SK-N-MC (cell line): ENCODE measurements at regions not wholly inside any gene's neighbourhood (a gene's known extent, or its start where the extent isn't known, plus 50 kb on each side); places are given as distances from the start of the nearest gene placed in this dataset.

Experiments
- DNase-seq: peaks from one replicate; pipeline ENCODE4 v3.0.0-alpha.2; 2011; ENCODE audit warnings: low read depth, low spot score
- H3K27ac ChIP-seq: fragments of 200-600 bp; sonication (generic); 2 replicates; pipeline ENCODE4 v1.5.1; 2016; ENCODE audit warnings: mixed run types
- H3K36me3 ChIP-seq: fragments of 200-600 bp; sonication (generic); 2 replicates; pipeline ENCODE4 v1.6.1; 2017; ENCODE audit warnings: antibody characterized with exemption, low read length, mixed read lengths; ENCODE audit not compliant: insufficient read depth
- H3K4me3 ChIP-seq: fragments of 200-600 bp; sonication (generic); 2 replicates; pipeline ENCODE4 v1.5.1; 2016
- H3K9ac ChIP-seq: fragments of 200-600 bp; sonication (generic); 2 replicates; pipeline ENCODE4 v1.8.0; 2017; ENCODE audit warnings: mixed run types, mixed read lengths; ENCODE audit not compliant: insufficient read length
- H3K9me3 ChIP-seq: fragments of 200-600 bp; sonication (generic); 2 replicates; pipeline ENCODE4 v1.6.1; 2017; ENCODE audit warnings: low read depth, mild to moderate bottlenecking, antibody characterized with exemption, low read length, moderate library complexity, mixed read lengths
- EZH2 ChIP-seq: fragments of 200-600 bp; sonication (generic); IDR thresholded peaks from one replicate; pipeline ENCODE4 v1.6.1; 2017; ENCODE audit warnings: antibody characterized with exemption
- FOXP2 ChIP-seq: optimal IDR thresholded peaks from 2 replicates; pipeline ENCODE3; 2011; ENCODE audit warnings: mild to moderate bottlenecking, moderate library complexity; ENCODE audit not compliant: insufficient read depth; ENCODE audit errors: extremely low read length, control extremely low read depth
- POLR2AphosphoS5 ChIP-seq: IDR thresholded peaks from 2 replicates; pipeline ENCODE4 v1.6.1; 2012; ENCODE audit warnings: mild to moderate bottlenecking, low read depth, low read length, borderline replicate concordance

DNA sequence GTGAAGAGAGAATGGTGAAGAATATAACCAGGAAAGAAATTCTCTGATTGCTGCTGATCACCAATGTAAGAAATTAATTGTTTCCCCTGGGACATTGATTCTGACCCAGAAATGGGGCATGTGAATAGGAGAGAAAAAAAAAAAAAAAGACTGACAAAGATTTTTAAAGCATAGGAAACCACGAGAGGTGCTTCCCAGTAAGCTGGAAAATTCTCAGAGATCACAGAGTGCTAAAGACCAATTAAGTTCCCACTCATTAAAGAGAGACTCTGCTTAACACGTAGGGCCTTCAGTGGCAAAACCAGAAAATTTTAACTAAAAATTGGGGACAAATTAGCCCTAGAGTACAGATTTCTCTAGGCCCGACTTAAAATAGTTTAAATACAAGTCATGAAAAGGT, 604.4 kb downstream of the ARAP2 start:
- Histone ChIP-seq H3K9me3 (no peaks in the 10 kb centered on the region), H3K27ac (no peak overlapping the region), H3K9ac (no peak overlapping the region), H3K36me3 (no peaks in the 10 kb centered on the region), H3K4me3 (no peak overlapping the region)
- TF ChIP-seq POLR2AphosphoS5 (no peak), EZH2 (no peak), FOXP2 (no peak)
- DNase-seq: no peak

DNA sequence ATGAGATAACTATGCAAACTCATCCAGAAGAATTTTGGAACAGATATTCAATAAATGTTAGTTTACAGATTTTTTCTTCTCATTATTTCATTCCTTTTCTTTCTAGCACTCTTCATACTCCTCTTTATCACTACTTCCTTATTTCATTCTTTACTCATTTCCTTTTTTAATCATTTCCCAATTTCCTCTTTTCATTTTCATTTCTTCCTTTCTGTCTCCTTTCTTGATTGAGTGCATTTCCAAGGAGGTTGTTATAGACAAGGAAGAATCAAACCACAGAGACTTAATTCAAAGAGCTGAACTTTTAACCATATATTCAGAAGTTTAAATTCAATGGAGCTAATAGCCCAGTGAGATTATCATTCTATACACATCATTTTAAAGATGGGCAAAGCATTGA, 600.7 kb downstream of the ARAP2 start:
- Histone ChIP-seq H3K9ac (no peak overlapping the region), H3K36me3 (no peaks in the 10 kb centered on the region), H3K9me3 (no peaks in the 10 kb centered on the region), H3K4me3 (no peak overlapping the region), H3K27ac (no peak overlapping the region)
- no peak for DNase-seq
- TF ChIP-seq FOXP2 (no peak), POLR2AphosphoS5 (no peak), EZH2 (no peak)

DNA sequence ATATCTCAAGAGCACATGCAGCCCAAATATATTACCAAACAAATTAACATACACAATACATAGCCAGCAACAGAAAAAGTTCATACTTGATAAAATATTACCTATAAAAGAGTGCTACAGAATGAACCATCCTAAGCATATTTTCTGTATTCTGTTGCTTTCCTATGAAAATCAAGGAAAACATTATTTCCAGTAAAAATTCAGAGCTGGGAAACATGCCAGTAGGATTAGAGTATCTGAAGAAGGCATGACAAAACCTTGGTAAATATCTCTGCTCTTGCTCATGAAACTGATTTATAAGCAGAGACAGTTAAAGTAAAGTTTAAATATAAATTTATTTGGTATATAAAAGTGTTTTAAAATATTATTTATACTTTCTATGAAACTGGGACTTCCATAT, 599.7 kb downstream of the ARAP2 start:
- Histone ChIP-seq H3K9ac (no peak overlapping the region), H3K4me3 (no peak overlapping the region), H3K9me3 (no peaks in the 10 kb centered on the region), H3K27ac (no peak overlapping the region), H3K36me3 (no peaks in the 10 kb centered on the region)
- TF ChIP-seq POLR2AphosphoS5 (no peak), EZH2 (no peak), FOXP2 (no peak)
- no peak for DNase-seq

DNA sequence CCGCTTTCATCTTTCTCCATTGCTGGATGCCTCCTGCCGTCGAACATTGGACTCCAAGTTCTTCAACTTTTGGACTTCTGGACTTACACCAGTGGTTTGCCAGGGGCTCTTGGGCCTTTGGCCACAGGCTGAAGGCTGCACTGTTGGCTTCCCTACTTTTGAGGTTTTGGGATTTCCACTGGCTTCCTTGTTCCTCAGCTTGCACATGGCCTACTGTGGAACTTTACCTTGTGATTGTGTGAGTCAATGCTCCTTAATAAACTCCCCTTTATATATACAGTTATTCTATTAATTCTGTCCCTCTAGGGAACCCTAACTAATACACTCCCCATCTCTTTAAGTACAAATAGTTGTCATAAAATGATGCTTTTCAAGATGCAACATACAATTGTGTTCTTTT, 595.3 kb downstream of the ARAP2 start:
- Histone ChIP-seq H3K4me3 (no peak overlapping the region), H3K9ac (no peak overlapping the region), H3K27ac (no peak overlapping the region), H3K36me3 (no peaks in the 10 kb centered on the region), H3K9me3 (no peaks in the 10 kb centered on the region)
- TF ChIP-seq FOXP2 (no peak), EZH2 (no peak), POLR2AphosphoS5 (no peak)
- no peak for DNase-seq

DNA sequence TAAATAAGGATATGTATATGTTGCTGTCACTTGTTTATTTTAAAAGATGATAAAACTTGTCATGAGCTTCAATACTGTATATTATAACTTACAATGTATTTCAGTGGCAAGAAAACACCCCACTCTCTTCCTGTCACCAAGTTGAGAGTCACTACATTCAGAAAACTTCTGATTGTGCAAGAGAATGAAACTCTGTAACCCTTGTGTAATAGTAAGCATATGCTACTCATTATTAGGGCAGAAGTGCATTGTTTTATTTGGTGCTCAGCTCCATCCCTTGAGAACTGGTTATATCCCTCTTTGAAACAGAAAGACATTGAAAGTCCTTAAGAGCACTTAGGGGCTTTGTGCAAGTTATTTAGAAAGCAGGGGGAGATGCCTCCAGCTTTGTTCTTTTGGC, 594.5 kb downstream of the ARAP2 start:
- no peak overlapping the region for H3K27ac ChIP-seq
- no peaks in the 10 kb centered on the region for H3K36me3 ChIP-seq
- H3K4me3 ChIP-seq: no peak overlapping the region
- no peak overlapping the region for H3K9ac ChIP-seq
- DNase-seq: no peak
- H3K9me3 ChIP-seq: no peaks in the 10 kb centered on the region
- TF ChIP-seq FOXP2 (no peak), EZH2 (no peak), POLR2AphosphoS5 (no peak)

DNA sequence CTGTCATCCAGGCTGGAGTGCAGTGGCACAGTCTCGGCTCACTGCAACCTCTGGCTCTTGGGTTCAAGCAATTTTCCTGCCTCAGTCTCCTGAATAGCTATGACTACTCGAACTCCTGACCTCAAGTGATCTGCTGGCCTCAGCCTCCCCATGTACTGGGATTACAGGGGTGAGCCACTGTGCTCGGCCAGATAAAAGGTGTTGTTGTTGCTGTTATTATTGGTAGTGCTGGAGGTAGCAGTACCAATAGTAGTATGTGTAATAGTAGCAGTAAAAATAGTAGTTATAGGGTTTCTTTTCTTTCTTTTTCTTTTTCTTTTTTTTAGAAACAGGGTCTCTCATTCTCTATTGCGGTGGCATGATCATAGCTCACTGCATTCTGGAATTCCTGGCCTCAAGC, 592.1 kb downstream of the ARAP2 start:
- Histone ChIP-seq H3K4me3 (no peak overlapping the region), H3K36me3 (no peaks in the 10 kb centered on the region), H3K9me3 (no peaks in the 10 kb centered on the region), H3K27ac (no peak overlapping the region), H3K9ac (no peak overlapping the region)
- TF ChIP-seq EZH2 (no peak), FOXP2 (no peak), POLR2AphosphoS5 (no peak)
- no peak for DNase-seq

DNA sequence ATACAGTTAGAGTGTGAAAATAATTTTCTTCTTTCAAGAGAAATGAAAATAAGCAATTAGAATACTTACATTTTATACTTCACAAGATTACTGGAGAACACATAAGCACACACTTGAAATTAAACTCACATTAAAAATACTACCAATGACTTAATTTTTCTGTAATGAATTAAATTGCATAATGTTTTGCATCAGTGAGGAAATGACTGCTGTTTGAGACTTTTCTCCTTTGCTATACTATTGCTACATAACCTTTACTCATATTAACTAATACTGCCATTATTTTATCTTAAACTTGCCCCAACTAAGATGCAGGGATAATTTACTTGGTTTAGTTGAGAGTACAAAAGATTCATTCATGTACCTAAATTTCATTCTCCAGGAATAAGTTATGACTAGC, 590.9 kb downstream of the ARAP2 start:
- no peak for DNase-seq
- Histone ChIP-seq H3K4me3 (no peak overlapping the region), H3K9ac (no peak overlapping the region), H3K36me3 (no peaks in the 10 kb centered on the region), H3K9me3 (no peaks in the 10 kb centered on the region), H3K27ac (no peak overlapping the region)
- TF ChIP-seq FOXP2: no peak
- no peak for TF ChIP-seq EZH2
- no peak for TF ChIP-seq POLR2AphosphoS5

DNA sequence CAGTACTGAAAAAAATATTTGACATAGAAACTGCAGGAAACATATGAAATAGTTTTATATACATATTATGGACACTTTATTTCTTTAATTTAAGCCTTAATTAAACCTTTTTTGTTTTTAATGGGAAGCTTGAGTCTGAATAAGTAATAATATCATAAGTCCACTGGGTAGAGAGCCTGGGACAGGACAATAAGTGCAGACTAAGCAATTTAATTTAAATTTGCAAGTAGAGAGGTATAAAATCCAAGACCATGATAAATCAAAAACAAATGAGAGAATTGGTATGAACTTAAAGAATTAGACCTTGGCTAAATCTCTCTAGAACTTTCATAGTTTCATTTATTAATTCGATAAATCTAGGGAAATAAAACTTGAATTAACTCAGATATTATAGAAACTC, 571.2 kb downstream of the ARAP2 start:
- TF ChIP-seq POLR2AphosphoS5 (no peak), FOXP2 (no peak), EZH2 (no peak)
- Histone ChIP-seq H3K9ac (no peak overlapping the region), H3K27ac (no peak overlapping the region), H3K36me3 (no peaks in the 10 kb centered on the region), H3K9me3 (no peaks in the 10 kb centered on the region), H3K4me3 (no peak overlapping the region)
- no peak for DNase-seq

DNA sequence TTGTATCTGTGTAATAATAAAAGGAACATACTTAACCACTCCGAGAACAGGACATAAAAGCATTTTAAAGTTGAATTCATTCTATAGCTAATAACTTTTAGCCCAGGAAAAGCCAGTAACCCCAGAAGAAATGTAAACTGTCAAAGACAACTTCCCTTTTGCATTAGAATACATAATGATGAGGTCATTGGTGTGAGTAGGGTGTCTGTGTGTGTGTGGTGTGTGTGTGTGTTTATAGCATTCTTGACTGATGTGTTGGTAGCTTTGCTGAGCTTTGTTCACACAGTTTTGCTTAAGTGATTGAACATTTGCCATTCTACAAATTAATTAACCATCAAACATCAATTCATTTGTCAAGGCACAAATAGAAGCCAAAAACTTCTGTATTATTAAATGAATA, 559.6 kb downstream of the ARAP2 start:
- no peak overlapping the region for H3K27ac ChIP-seq
- TF ChIP-seq EZH2 (no peak), POLR2AphosphoS5 (no peak), FOXP2 (no peak)
- no peak overlapping the region for H3K9ac ChIP-seq
- no peaks in the 10 kb centered on the region for H3K9me3 ChIP-seq
- DNase-seq: no peak
- no peaks in the 10 kb centered on the region for H3K36me3 ChIP-seq
- no peak overlapping the region for H3K4me3 ChIP-seq

DNA sequence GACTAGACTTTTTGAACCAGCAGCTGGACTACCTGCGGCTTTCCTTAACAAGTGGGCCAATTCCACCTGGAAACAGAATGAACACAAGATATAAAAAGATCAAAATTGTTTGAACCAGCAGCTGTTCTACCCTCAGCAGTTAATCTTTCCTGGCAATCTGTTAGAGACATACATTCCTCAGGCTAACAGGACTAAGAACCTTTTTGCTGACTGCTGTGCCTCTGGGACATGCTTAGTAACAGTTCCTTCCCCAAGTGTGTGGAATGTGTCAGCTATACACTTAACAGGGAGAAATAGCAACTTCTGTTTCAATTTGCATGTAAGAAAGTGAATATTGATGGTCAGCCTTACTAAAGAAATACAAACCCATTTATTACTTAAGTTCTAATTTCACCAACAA, 554.4 kb downstream of the ARAP2 start:
- no peak for TF ChIP-seq FOXP2
- no peak for TF ChIP-seq EZH2
- no peak for TF ChIP-seq POLR2AphosphoS5
- Histone ChIP-seq H3K9ac (no peak overlapping the region), H3K27ac (no peak overlapping the region), H3K4me3 (no peak overlapping the region), H3K9me3 (no peaks in the 10 kb centered on the region), H3K36me3 (no peaks in the 10 kb centered on the region)
- DNase-seq: no peak
